ENCODE measurements at regions not wholly inside any gene's neighbourhood (a gene's known extent, or its start where the extent isn't known, plus 50 kb on each side); places are given as distances from the start of the nearest gene placed in this dataset.

DNA sequence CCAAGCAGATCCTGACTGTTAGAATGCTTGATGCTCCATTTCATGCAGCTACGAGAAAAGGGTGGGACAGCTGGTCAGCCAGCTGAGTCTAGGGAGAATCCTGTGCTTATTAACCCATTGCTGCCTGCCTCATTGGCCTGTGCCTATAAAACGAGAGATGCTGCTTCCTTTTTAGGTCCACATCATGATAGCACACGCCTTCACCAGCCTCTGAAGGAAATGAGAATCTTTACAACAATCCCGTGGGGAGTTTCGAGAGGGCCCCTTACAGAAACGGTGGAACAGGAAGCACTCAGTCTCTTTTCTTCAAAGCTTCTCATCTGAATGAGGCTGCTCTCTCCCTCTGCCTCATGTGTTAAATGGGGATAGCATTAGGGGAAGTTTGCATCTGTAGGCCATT lies 147.3 kb upstream of the RFLNA start:
- DNase-seq (ENCODE audit: low read depth, low spot score): no peak
- TF ChIP-seq, protein P1, sequence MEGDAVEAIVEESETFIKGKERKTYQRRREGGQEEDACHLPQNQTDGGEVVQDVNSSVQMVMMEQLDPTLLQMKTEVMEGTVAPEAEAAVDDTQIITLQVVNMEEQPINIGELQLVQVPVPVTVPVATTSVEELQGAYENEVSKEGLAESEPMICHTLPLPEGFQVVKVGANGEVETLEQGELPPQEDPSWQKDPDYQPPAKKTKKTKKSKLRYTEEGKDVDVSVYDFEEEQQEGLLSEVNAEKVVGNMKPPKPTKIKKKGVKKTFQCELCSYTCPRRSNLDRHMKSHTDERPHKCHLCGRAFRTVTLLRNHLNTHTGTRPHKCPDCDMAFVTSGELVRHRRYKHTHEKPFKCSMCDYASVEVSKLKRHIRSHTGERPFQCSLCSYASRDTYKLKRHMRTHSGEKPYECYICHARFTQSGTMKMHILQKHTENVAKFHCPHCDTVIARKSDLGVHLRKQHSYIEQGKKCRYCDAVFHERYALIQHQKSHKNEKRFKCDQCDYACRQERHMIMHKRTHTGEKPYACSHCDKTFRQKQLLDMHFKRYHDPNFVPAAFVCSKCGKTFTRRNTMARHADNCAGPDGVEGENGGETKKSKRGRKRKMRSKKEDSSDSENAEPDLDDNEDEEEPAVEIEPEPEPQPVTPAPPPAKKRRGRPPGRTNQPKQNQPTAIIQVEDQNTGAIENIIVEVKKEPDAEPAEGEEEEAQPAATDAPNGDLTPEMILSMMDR (IDR thresholded peaks at IDR 0.05; ENCODE audit: low read depth, low read length): no peak
- in situ Hi-C loops (cut with HindIII; ENCODE audit: low sequenced_read_pairs): no loop called here
- H3K4me3 ChIP-seq (ENCODE audit: low read depth, low read length): no peak overlapping the region

- in situ Hi-C loops (cut with HindIII; ENCODE audit: low sequenced_read_pairs): no loop called here
- no peak overlapping the region for H3K4me3 ChIP-seq (ENCODE audit: low read depth, low read length)
- no peak for DNase-seq (ENCODE audit: low read depth, low spot score)
- TF ChIP-seq, protein P1 (IDR thresholded peaks at IDR 0.05; ENCODE audit: low read depth, low read length): no peak
These were observed 146.2 kb upstream of the RFLNA start for GRCh38 chr12:124148481-124149273.

DNA sequence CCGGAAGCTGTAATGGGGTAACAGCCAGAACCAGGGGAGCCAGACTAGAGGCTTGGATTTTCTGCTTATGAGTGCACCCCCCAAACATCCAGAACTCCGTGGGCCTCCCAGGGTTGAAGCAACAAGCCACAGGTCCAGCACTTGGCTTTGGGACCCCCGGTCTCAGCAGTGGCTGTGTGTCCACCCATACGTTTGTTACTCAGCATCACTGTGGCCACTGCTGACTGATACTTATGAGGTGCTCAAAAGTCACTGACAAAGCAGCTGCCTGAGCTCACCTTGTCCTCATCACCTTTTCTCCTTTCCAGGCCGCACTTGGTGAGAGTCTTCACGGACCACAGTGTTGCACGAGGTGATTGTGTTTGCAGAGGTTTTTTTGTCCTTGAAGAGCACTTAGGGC lies 145.6 kb upstream of the RFLNA start:
- no peak for DNase-seq (ENCODE audit: low read depth, low spot score)
- no peak overlapping the region for H3K4me3 ChIP-seq (ENCODE audit: low read depth, low read length)
- TF ChIP-seq, protein P1 (IDR thresholded peaks at IDR 0.05; ENCODE audit: low read depth, low read length): no peak
- in situ Hi-C loops (cut with HindIII; ENCODE audit: low sequenced_read_pairs): no loop called here

DNA sequence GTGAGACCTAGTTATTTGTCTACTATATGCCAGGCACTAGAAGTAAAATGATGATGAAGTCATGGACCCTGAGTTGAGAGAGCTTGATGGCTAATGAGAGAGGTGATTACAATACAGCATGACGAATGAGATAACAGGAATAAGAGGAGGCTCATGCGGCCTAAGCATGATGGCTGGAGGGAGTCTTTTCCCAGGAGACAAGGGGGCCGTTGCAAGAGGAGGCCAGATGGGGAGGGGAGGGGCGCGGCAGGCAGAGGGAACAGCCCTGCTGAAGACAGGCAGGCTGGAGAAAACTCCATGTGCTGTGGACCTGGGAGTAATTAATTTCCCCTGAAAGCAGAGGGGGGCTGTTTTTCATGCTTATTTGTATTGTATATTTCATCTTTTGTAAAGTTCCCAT lies 144.7 kb upstream of the RFLNA start:
- TF ChIP-seq, protein P1 (IDR thresholded peaks at IDR 0.05; ENCODE audit: low read depth, low read length): no peak
- DNase-seq (ENCODE audit: low read depth, low spot score): no peak
- in situ Hi-C loops (cut with HindIII; ENCODE audit: low sequenced_read_pairs): no loop called here
- no peak overlapping the region for H3K4me3 ChIP-seq (ENCODE audit: low read depth, low read length)

- in situ Hi-C loops (cut with HindIII; ENCODE audit: low sequenced_read_pairs): no loop called here
- no peak overlapping the region for H3K4me3 ChIP-seq (ENCODE audit: low read depth, low read length)
- no peak for DNase-seq (ENCODE audit: low read depth, low spot score)
- TF ChIP-seq, protein P1 (IDR thresholded peaks at IDR 0.05; ENCODE audit: low read depth, low read length): no peak
These were observed 143.3 kb upstream of the RFLNA start for GRCh38 chr12:124151583-124151982.

DNA sequence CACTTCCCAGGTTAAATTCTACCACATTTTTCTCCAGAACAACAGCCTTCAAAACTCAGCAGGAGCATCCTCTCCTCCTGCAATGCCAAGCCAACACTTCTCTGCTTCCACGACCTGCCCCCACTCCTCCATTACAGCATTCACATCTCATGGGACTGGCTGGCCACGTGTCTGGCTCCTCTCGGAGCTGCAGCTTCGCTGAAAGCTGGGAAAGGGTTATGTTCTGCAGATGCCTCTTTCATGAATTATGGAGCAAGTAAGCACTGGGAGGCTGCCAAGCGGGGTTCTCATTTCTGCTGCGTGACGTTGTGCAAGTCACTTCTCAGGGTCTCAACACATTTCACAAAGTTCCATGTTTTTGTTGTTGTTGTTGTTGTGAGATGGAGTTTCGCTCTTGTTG lies 142.2 kb upstream of the RFLNA start:
- no peak for DNase-seq (ENCODE audit: low read depth, low spot score)
- no peak overlapping the region for H3K4me3 ChIP-seq (ENCODE audit: low read depth, low read length)
- TF ChIP-seq, protein P1 (IDR thresholded peaks at IDR 0.05; ENCODE audit: low read depth, low read length): no peak
- in situ Hi-C loops (cut with HindIII; ENCODE audit: low sequenced_read_pairs): no loop called here
